SK-N-SH treated with all-trans-retinoic acid at 6 μM for 48 hours (cell line): ENCODE measurements at regions not wholly inside any gene's neighbourhood (a gene's known extent, or its start where the extent isn't known, plus 50 kb on each side); places are given as distances from the start of the nearest gene placed in this dataset.
A peak's percentile ranks its signal among the peaks of the same experiment; 100 is the strongest.

Source experiments
- ARNTL ChIP-seq: fragments of 450-650 bp; formaldehyde crosslinking; IDR thresholded peaks from 2 replicates; pipeline ENCODE4 v1.5.0; 2020; ENCODE audit warnings: low read depth, mild to moderate bottlenecking, moderate library complexity, borderline replicate concordance
- CSDC2 ChIP-seq: fragments of 250-450 bp; sonication (Bioruptor Pico); IDR thresholded peaks from 2 replicates; pipeline ENCODE4 v1.5.0; 2020; ENCODE audit warnings: mild to moderate bottlenecking, moderate library complexity
- ESRRG ChIP-seq: fragments of 250-450 bp; sonication (Bioruptor Pico); IDR thresholded peaks from 2 replicates; pipeline ENCODE4 v1.6.1; 2021; ENCODE audit warnings: mild to moderate bottlenecking
- GLIS3 ChIP-seq: fragments of 250-450 bp; sonication (Bioruptor Pico); IDR thresholded peaks from 2 replicates; pipeline ENCODE4 v1.5.0; 2020; ENCODE audit warnings: mild to moderate bottlenecking, moderate library complexity
- ISL1 ChIP-seq: fragments of 250-450 bp; sonication (Bioruptor Pico); IDR thresholded peaks from 2 replicates; pipeline ENCODE4 v2.1.2; 2022; ENCODE audit warnings: mild to moderate bottlenecking, moderate library complexity
- TOX ChIP-seq: fragments of 250-450 bp; sonication (Bioruptor Pico); IDR thresholded peaks from 2 replicates; pipeline ENCODE4 v1.8.0; 2021; ENCODE audit warnings: mild to moderate bottlenecking, moderate library complexity, borderline replicate concordance
- ZC3H10 ChIP-seq: fragments of 250-450 bp; sonication (Bioruptor Pico); IDR thresholded peaks from 2 replicates; pipeline ENCODE4 v1.5.1; 2021; ENCODE audit warnings: mild to moderate bottlenecking, moderate library complexity
- ZFP3 ChIP-seq: fragments of 250-450 bp; sonication (Bioruptor Pico); IDR thresholded peaks from 2 replicates; pipeline ENCODE4 v1.5.0; 2020; ENCODE audit warnings: mild to moderate bottlenecking, moderate library complexity
- ZFP30 ChIP-seq: fragments of 450-650 bp; formaldehyde crosslinking; IDR thresholded peaks from 2 replicates; pipeline ENCODE4 v1.5.0; 2022; ENCODE audit warnings: mild to moderate bottlenecking, moderate library complexity
- TF ChIP-seq, protein P1 (sequence below): fragments of 250-450 bp; sonication (Bioruptor Pico); IDR thresholded peaks from 2 replicates; pipeline ENCODE4 v1.8.0; 2020; ENCODE audit warnings: mild to moderate bottlenecking, moderate library complexity, borderline replicate concordance
- TF ChIP-seq, protein P2 (sequence below): fragments of 250-450 bp; sonication (Bioruptor Pico); IDR thresholded peaks from 2 replicates; pipeline ENCODE4 v1.5.1; 2020; ENCODE audit warnings: low read depth, mild to moderate bottlenecking, moderate library complexity
- TF ChIP-seq, protein P3 (sequence below): fragments of 250-450 bp; sonication (Bioruptor Pico); IDR thresholded peaks from 2 replicates; pipeline ENCODE4 v1.5.1; 2021; ENCODE audit warnings: mild to moderate bottlenecking, moderate library complexity
- TF ChIP-seq, protein P4 (sequence below): fragments of 250-450 bp; sonication (Bioruptor Pico); IDR thresholded peaks from 2 replicates; pipeline ENCODE4 v1.8.0; 2021; ENCODE audit warnings: low read depth, mild to moderate bottlenecking, moderate library complexity, borderline replicate concordance

DNA sequence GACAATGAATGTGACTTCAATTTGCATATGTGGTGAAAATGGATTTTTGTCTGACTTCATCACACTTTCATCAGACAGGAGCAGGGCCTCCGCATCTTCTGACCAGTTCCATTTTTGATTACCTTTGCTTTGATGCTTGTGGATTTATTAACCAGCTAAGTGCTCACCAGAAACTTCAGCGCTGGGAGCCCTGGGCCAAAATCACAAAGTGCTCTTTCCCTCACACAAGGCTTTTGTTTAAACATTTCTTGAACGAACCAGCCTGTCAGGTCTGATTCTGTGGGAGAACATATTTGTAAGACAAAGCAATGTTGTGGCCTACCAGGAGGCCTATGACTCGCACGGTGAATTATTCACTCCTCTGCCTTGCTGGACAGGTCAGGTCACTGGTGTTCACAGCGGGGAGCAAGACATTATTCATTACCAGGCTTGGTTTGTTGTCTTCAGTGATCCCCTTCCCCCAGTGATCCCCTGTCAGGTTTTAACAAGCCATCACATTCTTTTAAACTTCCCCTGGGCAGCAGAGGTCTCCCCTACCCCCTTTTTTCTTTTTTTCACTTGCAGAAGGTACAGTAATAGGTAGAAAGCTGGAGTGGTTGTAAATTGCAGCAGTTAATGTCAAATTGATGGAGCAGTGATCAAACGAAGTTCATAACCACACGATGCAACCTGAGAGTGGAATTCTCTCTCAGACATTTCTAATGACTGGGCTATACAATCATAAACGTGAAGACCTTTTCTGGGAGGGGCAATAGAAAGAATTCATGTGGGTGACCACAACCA is 167.5 kb upstream of the PRICKLE1 start:
- TF ChIP-seq, protein P1, sequence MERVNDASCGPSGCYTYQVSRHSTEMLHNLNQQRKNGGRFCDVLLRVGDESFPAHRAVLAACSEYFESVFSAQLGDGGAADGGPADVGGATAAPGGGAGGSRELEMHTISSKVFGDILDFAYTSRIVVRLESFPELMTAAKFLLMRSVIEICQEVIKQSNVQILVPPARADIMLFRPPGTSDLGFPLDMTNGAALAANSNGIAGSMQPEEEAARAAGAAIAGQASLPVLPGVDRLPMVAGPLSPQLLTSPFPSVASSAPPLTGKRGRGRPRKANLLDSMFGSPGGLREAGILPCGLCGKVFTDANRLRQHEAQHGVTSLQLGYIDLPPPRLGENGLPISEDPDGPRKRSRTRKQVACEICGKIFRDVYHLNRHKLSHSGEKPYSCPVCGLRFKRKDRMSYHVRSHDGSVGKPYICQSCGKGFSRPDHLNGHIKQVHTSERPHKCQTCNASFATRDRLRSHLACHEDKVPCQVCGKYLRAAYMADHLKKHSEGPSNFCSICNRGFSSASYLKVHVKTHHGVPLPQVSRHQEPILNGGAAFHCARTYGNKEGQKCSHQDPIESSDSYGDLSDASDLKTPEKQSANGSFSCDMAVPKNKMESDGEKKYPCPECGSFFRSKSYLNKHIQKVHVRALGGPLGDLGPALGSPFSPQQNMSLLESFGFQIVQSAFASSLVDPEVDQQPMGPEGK, result no peak
- TF ChIP-seq ARNTL (CRISPR knock-in tag) (no peak), ESRRG (CRISPR knock-in tag) (no peak), GLIS3 (CRISPR knock-in tag) (0 out of 2 replicates have a peak, but pooled peaks have one; percentile 33), ISL1 (peak; percentile 70), ZFP30 (no peak), ZC3H10 (no peak), ZFP3 (0 out of 2 replicates have a peak, but pooled peaks have one; percentile 25), TOX (CRISPR knock-in tag) (no peak), CSDC2 (CRISPR knock-in tag) (no peak)
- TF ChIP-seq, protein P2, sequence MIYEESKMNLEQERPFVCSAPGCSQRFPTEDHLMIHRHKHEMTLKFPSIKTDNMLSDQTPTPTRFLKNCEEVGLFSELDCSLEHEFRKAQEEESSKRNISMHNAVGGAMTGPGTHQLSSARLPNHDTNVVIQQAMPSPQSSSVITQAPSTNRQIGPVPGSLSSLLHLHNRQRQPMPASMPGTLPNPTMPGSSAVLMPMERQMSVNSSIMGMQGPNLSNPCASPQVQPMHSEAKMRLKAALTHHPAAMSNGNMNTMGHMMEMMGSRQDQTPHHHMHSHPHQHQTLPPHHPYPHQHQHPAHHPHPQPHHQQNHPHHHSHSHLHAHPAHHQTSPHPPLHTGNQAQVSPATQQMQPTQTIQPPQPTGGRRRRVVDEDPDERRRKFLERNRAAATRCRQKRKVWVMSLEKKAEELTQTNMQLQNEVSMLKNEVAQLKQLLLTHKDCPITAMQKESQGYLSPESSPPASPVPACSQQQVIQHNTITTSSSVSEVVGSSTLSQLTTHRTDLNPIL, result no peak
- TF ChIP-seq, protein P3, sequence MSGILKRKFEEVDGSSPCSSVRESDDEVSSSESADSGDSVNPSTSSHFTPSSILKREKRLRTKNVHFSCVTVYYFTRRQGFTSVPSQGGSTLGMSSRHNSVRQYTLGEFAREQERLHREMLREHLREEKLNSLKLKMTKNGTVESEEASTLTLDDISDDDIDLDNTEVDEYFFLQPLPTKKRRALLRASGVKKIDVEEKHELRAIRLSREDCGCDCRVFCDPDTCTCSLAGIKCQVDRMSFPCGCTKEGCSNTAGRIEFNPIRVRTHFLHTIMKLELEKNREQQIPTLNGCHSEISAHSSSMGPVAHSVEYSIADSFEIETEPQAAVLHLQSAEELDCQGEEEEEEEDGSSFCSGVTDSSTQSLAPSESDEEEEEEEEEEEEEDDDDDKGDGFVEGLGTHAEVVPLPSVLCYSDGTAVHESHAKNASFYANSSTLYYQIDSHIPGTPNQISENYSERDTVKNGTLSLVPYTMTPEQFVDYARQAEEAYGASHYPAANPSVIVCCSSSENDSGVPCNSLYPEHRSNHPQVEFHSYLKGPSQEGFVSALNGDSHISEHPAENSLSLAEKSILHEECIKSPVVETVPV (CRISPR knock-in tag), result no peak
- TF ChIP-seq, protein P4, sequence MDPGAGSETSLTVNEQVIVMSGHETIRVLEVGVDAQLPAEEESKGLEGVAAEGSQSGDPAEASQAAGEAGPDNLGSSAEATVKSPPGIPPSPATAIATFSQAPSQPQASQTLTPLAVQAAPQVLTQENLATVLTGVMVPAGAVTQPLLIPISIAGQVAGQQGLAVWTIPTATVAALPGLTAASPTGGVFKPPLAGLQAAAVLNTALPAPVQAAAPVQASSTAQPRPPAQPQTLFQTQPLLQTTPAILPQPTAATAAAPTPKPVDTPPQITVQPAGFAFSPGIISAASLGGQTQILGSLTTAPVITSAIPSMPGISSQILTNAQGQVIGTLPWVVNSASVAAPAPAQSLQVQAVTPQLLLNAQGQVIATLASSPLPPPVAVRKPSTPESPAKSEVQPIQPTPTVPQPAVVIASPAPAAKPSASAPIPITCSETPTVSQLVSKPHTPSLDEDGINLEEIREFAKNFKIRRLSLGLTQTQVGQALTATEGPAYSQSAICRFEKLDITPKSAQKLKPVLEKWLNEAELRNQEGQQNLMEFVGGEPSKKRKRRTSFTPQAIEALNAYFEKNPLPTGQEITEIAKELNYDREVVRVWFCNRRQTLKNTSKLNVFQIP (CRISPR knock-in tag), result no peak
